A673 (cell line): ENCODE measurements at regions not wholly inside any gene's neighbourhood (a gene's known extent, or its start where the extent isn't known, plus 50 kb on each side); places are given as distances from the start of the nearest gene placed in this dataset.

Experiments used
- BruUV-seq: library from RNA; stranded (reverse); fragments of 400-500 nt; replicated peaks from 2 replicates; lab custom pipeline; 2021; lab: Mats Ljungman, UMichigan
- CTCF ChIA-PET: fragments of 300-600 bp; sonication (Branson Sonifier 250); formaldehyde crosslinking; loops from one replicate; lab custom pipeline; 2022; ENCODE audit warnings: antibody characterized with exemption; lab: Charles Lee
- POLR2A ChIA-PET: fragments of 300-600 bp; sonication (Branson Sonifier 250); formaldehyde crosslinking; loops from one replicate; lab custom pipeline; 2022; ENCODE audit warnings: antibody characterized with exemption; ENCODE audit not compliant: low non-redundant PET; lab: Charles Lee
- DNase-seq: peaks from one replicate; pipeline ENCODE4 v3.0.0-alpha.2; 2015; ENCODE audit warnings: low spot score
- H3K27ac ChIP-seq: fragments of 200-600 bp; sonication (generic); 2 replicates; pipeline ENCODE4 v1.5.1; 2016; ENCODE audit warnings: mixed run types, low read depth, mild to moderate bottlenecking, mixed read lengths, antibody characterized with exemption, low read length; ENCODE audit not compliant: poor library complexity, severe bottlenecking
- H3K27me3 ChIP-seq: fragments of 200-600 bp; sonication (generic); replicated peaks from 2 replicates; pipeline ENCODE4 v1.6.1; 2017; ENCODE audit warnings: mixed run types, low read depth, mild to moderate bottlenecking, mixed read lengths, antibody characterized with exemption, low read length; ENCODE audit not compliant: insufficient read depth, poor library complexity
- H3K36me3 ChIP-seq: fragments of 200-600 bp; sonication (generic); 2 replicates; pipeline ENCODE4 v1.6.1; 2016; ENCODE audit warnings: mixed run types, mild to moderate bottlenecking, mixed read lengths, antibody characterized with exemption, low read length; ENCODE audit not compliant: insufficient read depth, poor library complexity, severe bottlenecking
- H3K4me1 ChIP-seq: fragments of 200-600 bp; sonication (generic); 2 replicates; pipeline ENCODE4 v1.6.1; 2017; ENCODE audit warnings: mixed run types, mild to moderate bottlenecking, mixed read lengths, antibody characterized with exemption, low read length; ENCODE audit not compliant: insufficient read depth, poor library complexity, severe bottlenecking
- H3K4me3 ChIP-seq: fragments of 200-600 bp; sonication (generic); 2 replicates; pipeline ENCODE4 v1.5.1; 2016; ENCODE audit warnings: low read depth, mixed run types, mild to moderate bottlenecking, mixed read lengths, low read length; ENCODE audit not compliant: poor library complexity, severe bottlenecking
- H3K9me3 ChIP-seq: fragments of 200-600 bp; sonication (generic); 2 replicates; pipeline ENCODE4 v1.6.1; 2016; ENCODE audit warnings: mixed run types, low read depth, mild to moderate bottlenecking, mixed read lengths, antibody characterized with exemption, low read length; ENCODE audit not compliant: poor library complexity, severe bottlenecking
- EZH2 ChIP-seq: fragments of 200-600 bp; sonication (generic); IDR thresholded peaks from 2 replicates; pipeline ENCODE4 v1.6.1; 2017; ENCODE audit warnings: borderline replicate concordance, low read depth, mild to moderate bottlenecking, mixed read lengths, antibody characterized with exemption, low read length; ENCODE audit not compliant: poor library complexity, severe bottlenecking
- intact Hi-C: fragments of 100-400 bp; cut with micrococcal nuclease; formaldehyde crosslinking; loops from one replicate; pipeline ENCODE4 v1.10.0; 2022; ENCODE audit not compliant: unreplicated experiment
- TF ChIP-seq, protein P1 (sequence below): fragments of 300-800, 200-600 bp; sonication (generic); conservative IDR thresholded peaks from 2 replicates; pipeline ENCODE4 v1.5.1; 2017; ENCODE audit warnings: low read depth, mild to moderate bottlenecking, antibody characterized with exemption, low read length, moderate library complexity, mixed read lengths

DNA sequence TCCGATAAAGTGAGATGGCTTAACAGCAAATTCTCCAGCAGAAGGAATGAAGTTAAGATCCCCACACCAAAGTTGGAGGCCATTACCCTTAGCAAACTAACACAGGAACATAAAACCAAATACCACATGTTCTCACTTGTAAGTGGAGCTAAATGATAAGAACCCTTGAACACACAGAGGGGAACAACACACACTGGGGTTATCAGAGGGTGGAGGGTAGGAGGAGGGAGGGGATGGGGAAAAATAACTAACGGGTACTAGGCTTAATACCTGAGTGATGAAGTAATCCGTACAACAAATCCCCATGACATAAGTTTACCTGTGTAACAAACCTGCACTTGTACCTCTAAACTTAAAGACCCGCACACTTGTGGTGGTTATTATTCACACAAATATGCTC lies 240.4 kb upstream of the NAV3 start:
- Histone ChIP-seq H3K27ac (no peak overlapping the region), H3K36me3 (no peaks in the 10 kb centered on the region), H3K4me1 (no peaks in the 10 kb centered on the region), H3K9me3 (no peaks in the 10 kb centered on the region), H3K27me3 (no peaks in the 10 kb centered on the region), H3K4me3 (no peak overlapping the region)
- ChIA-PET CTCF (no interaction called here), POLR2A (no interaction called here)
- BruUV-seq, result no TSS peak
- no peak for DNase-seq
- intact Hi-C loops, result no loop called here
- TF ChIP-seq EZH2, result no peak
- TF ChIP-seq, protein P1, sequence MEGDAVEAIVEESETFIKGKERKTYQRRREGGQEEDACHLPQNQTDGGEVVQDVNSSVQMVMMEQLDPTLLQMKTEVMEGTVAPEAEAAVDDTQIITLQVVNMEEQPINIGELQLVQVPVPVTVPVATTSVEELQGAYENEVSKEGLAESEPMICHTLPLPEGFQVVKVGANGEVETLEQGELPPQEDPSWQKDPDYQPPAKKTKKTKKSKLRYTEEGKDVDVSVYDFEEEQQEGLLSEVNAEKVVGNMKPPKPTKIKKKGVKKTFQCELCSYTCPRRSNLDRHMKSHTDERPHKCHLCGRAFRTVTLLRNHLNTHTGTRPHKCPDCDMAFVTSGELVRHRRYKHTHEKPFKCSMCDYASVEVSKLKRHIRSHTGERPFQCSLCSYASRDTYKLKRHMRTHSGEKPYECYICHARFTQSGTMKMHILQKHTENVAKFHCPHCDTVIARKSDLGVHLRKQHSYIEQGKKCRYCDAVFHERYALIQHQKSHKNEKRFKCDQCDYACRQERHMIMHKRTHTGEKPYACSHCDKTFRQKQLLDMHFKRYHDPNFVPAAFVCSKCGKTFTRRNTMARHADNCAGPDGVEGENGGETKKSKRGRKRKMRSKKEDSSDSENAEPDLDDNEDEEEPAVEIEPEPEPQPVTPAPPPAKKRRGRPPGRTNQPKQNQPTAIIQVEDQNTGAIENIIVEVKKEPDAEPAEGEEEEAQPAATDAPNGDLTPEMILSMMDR, result no peak

DNA sequence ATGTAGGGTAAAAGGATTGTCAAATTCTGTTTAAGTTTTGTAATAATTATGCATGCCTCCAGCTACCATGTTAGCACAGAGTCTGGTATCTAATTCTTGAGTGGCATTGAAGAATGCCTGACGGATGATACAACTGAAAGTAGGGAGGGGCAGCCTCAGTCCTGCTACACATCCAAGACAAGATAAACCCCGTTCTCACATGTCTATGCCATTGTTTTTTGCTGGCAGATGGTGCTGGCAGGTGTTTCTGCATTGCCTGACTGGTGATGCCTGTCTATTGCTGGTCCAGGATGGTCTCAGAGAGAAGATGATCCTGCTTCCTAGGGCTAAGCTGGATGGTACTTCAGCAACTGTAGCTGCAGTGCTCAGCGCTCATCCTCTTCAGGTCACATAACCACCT lies 245.8 kb upstream of the NAV3 start:
- CTCF ChIA-PET, result no interaction called here
- H3K27ac ChIP-seq, result no peak overlapping the region
- BruUV-seq, result no TSS peak
- intact Hi-C loops, result no loop called here
- no peak for DNase-seq
- H3K4me1 ChIP-seq, result no peaks in the 10 kb centered on the region
- H3K4me3 ChIP-seq, result no peak overlapping the region
- no peak for TF ChIP-seq EZH2
- TF ChIP-seq, protein P1, result no peak
- no peaks in the 10 kb centered on the region for H3K9me3 ChIP-seq
- peaks cover 9% of the 10 kb centered on the region for H3K27me3 ChIP-seq
- POLR2A ChIA-PET, result no interaction called here
- no peaks in the 10 kb centered on the region for H3K36me3 ChIP-seq

DNA sequence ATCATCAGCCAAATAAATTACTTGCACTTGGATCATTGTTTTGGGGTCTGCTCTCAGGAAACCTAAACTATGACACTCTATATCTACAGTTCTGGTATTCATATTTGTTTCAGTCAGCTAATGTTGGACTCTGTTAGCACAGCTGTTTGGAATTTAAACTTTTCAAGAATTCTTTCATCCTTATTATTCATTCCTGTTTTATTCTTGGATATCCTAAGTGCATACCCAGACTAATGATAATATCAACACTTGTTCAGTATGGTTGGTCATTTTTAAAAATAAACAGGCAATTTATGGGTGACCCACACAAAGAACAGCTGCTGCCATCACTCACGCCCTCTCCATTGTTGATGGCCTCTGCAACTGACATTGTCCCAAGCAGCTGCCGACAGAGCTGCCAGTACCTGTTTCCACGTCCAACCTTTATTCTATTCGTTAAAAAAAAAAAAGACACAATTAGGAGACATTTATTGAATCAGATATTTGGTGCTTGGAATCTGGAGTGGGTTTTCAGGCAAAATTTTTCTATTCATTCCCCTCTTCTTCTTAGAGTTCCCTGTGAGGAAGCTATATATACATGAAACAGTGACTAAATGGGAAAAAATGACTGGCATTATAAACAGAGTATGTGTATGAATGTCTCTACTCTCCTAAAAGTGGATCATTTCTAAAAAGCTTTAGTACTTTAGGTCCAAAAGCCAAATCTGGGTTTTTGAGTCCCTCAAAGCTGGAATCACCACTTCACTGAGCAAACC lies 252.1 kb upstream of the NAV3 start:
- POLR2A ChIA-PET, result no interaction called here
- no peak overlapping the region for H3K27ac ChIP-seq

More for the DNA sequence above, 252.1 kb upstream of the NAV3 start:
- TF ChIP-seq EZH2, result no peak
- TF ChIP-seq, protein P1, result no peak
- BruUV-seq, result no TSS peak
- CTCF ChIA-PET, result no interaction called here
- intact Hi-C loops, result no loop called here
- H3K4me3 ChIP-seq, result no peak overlapping the region
- no peaks in the 10 kb centered on the region for H3K36me3 ChIP-seq
- no peaks in the 10 kb centered on the region for H3K9me3 ChIP-seq
- H3K27me3 ChIP-seq, result peaks cover 5% of the 10 kb centered on the region
- DNase-seq, result no peak
- H3K4me1 ChIP-seq, result no peaks in the 10 kb centered on the region
